BJ (cell line): ENCODE measurements at regions not wholly inside any gene's neighbourhood (a gene's known extent, or its start where the extent isn't known, plus 50 kb on each side); places are given as distances from the start of the nearest gene placed in this dataset.

Experiments
- CTCF ChIA-PET: fragments of 350-600 bp; formaldehyde crosslinking; extraction: SDS; loops from one replicate; lab custom pipeline; 2021; ENCODE audit warnings: antibody characterized with exemption, inconsistent platforms; lab: Yijun Ruan, JAX
- POLR2A ChIA-PET: fragments of 300-600 bp; sonication (Branson Sonifier 250); formaldehyde crosslinking; extraction: SDS; loops from one replicate; lab custom pipeline; 2021; ENCODE audit warnings: antibody characterized with exemption; lab: Charles Lee
- DNase-seq: peaks from one replicate; pipeline ENCODE4 v3.0.0-alpha.2; 2011; ENCODE audit warnings: low read depth
- H3K27me3 ChIP-seq: 2 replicates; pipeline ENCODE4 v1.6.0; 2011; ENCODE audit warnings: low read length; ENCODE audit not compliant: control insufficient read depth, insufficient read depth
- H3K36me3 ChIP-seq: 2 replicates; pipeline ENCODE4 v1.5.1; 2011; ENCODE audit warnings: low read length; ENCODE audit not compliant: control insufficient read depth, insufficient read depth
- H3K4me3 ChIP-seq: 2 replicates; pipeline ENCODE4 v1.5.1; 2011; ENCODE audit warnings: low read depth, mild to moderate bottlenecking, control low read depth, low read length
- TF ChIP-seq, protein P1 (sequence below): IDR thresholded peaks from 2 replicates; pipeline ENCODE4 v1.5.1; 2011; ENCODE audit warnings: low read depth, mild to moderate bottlenecking, control low read depth, inconsistent platforms, low read length, moderate library complexity; ENCODE audit not compliant: insufficient read depth

DNA sequence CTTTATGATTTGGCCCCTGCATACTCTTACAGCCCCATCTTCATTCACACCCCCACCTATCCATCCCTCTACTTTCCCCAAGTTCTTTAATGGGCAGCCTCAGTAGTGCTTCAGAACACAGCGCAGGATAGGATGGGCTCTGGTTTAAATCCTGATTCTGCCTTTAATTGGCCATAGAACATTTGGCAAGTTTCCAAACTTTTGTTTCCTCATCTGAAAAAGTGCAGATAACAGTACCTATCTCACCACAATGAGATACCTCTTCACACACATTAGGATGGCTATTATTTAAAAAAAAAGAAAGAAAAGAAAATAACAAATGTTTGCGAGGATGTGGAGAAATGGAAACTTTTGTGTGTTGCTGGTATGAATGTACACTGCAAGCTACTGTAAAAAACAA lies 142.5 kb upstream of the VANGL1 start:
- POLR2A ChIA-PET = no interaction called here
- TF ChIP-seq, protein P1, sequence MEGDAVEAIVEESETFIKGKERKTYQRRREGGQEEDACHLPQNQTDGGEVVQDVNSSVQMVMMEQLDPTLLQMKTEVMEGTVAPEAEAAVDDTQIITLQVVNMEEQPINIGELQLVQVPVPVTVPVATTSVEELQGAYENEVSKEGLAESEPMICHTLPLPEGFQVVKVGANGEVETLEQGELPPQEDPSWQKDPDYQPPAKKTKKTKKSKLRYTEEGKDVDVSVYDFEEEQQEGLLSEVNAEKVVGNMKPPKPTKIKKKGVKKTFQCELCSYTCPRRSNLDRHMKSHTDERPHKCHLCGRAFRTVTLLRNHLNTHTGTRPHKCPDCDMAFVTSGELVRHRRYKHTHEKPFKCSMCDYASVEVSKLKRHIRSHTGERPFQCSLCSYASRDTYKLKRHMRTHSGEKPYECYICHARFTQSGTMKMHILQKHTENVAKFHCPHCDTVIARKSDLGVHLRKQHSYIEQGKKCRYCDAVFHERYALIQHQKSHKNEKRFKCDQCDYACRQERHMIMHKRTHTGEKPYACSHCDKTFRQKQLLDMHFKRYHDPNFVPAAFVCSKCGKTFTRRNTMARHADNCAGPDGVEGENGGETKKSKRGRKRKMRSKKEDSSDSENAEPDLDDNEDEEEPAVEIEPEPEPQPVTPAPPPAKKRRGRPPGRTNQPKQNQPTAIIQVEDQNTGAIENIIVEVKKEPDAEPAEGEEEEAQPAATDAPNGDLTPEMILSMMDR = no peak
- H3K36me3 ChIP-seq = no peaks in the 10 kb centered on the region
- CTCF ChIA-PET = interaction anchor here (0.6 to 1.2 kb wide), 5 partner anchors 15 to 44 kb away, joined by 3 to 4 read pairs (median 4); no protein-coding TSS in a partner anchor
- H3K4me3 ChIP-seq = no peak overlapping the region
- no peaks in the 10 kb centered on the region for H3K27me3 ChIP-seq
- DNase-seq = no peak

DNA sequence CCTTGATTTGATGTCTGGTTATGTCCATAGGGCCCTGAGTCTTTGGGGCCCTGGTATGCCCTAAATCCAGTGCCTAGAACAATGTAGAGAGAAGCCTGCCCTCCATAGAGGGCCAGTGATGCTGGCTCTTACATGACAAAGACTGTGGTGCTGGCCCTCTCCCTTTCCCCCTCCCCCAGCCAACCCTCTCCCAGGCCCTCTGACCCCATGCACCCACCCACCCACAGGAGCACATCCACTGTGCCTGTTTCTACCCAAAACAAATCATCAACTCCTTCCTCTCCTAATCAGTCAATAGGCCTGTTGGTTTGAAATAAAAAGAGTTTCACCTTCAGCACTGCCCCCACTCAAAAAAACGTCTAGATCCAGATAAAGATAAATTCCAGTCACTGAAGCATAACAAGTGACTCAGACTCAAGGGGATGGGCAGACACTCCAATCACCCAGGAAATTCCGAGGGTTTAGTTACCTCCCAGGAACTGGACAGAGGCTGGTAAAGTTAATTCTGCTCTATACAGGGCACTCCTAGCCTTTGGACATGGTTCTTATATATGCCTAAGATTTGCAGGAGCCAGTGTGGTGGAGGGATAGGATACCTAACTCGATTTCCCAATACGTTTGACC lies 144.8 kb upstream of the VANGL1 start:
- CTCF ChIA-PET = no interaction called here
- POLR2A ChIA-PET = no interaction called here

DNA sequence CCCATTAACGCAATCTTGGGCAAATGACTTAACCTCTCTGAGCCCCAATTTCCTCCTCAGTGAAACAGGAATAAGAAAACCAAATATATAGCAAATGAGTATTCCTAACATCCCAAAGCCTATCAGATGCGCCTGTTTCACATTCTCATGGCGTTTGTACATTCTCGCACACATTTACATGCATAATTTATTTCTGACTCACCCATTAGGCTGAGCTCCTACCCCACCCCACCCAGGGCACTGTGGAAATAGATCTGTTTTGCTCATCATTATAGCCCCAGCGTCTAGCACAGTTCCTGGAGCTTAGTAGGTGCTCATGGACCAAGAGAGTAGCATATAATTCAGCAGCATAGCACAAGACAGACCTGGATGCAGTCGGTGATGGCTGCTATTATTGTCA lies 146.1 kb upstream of the VANGL1 start:
- DNase-seq = no peak
- H3K27me3 ChIP-seq = no peaks in the 10 kb centered on the region
- no peaks in the 10 kb centered on the region for H3K36me3 ChIP-seq
- ChIA-PET POLR2A (no interaction called here), CTCF (interaction anchor here (0.6 to 1.3 kb wide), 2 partner anchors 11 to 100 kb away, joined by 3 read pairs; no protein-coding TSS in a partner anchor)
- no peak overlapping the region for H3K4me3 ChIP-seq
- TF ChIP-seq, protein P1 = no peak

More for the DNA sequence above, 144.8 kb upstream of the VANGL1 start:
- DNase-seq = no peak
- Histone ChIP-seq H3K4me3 (no peak overlapping the region), H3K27me3 (no peaks in the 10 kb centered on the region), H3K36me3 (no peaks in the 10 kb centered on the region)
- TF ChIP-seq, protein P1 = no peak

DNA sequence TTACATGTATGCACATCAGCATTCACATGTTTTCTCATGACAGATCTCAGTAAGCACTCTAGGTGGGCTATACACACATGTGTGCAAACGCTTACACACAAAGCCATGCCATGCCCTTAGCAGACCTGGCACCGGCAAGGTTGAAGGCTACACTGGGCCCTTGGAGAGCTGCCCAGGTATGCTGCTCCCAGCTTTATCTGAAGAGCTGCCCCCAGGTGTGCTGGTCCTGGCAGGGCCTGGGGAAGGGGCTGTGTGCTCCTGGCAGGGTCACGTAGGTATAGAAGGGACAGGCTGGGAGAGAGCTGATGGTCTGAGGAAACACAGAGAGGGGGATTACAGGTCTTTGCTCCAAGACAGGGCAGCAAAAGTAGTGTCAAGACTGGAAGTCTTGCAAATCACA lies 146.7 kb upstream of the VANGL1 start:
- H3K4me3 ChIP-seq = no peak overlapping the region
- ChIA-PET CTCF (no interaction called here), POLR2A (no interaction called here)
- H3K27me3 ChIP-seq = no peaks in the 10 kb centered on the region
- TF ChIP-seq, protein P1 = no peak
- H3K36me3 ChIP-seq = no peaks in the 10 kb centered on the region
- DNase-seq = no peak

DNA sequence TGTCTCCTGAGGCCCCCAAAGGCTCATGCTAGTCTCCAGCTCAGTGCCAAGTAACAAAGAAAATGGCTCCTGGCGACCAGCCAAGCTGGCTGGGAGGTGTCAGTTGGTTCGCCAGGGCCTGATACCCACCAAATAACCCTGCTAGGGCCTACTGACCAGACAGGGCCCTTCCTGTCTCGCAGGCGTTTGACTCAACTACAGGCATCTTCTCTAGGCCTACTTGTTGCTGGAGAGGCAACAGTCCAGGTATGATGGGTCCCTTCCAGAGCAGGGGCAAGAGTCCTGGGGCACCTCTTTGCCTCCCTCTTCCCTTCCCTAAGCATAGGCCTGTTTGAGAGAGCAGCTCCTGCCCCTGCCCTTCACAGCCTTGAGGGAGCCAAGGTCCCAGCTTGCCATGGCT lies 147.9 kb upstream of the VANGL1 start:
- no peak overlapping the region for H3K4me3 ChIP-seq
- no peak for DNase-seq
- TF ChIP-seq, protein P1 = no peak
- ChIA-PET POLR2A (no interaction called here), CTCF (interaction anchor here (1.1 to 1.2 kb wide), 2 partner anchors 24 to 102 kb away, joined by 3 to 4 read pairs; no protein-coding TSS in a partner anchor)
- no peaks in the 10 kb centered on the region for H3K27me3 ChIP-seq
- H3K36me3 ChIP-seq = no peaks in the 10 kb centered on the region
